PC-9 (cell line): ENCODE measurements at regions not wholly inside any gene's neighbourhood (a gene's known extent, or its start where the extent isn't known, plus 50 kb on each side); places are given as distances from the start of the nearest gene placed in this dataset.

Experiments used
- BruUV-seq: library from RNA; stranded (reverse); fragments of 400-500 nt; replicated peaks from 2 replicates; lab custom pipeline; 2021; lab: Mats Ljungman, UMichigan
- CTCF ChIA-PET: fragments of 300-600 bp; sonication (Branson Sonifier 250); formaldehyde crosslinking; loops from one replicate; lab custom pipeline; 2022; ENCODE audit warnings: antibody characterized with exemption; lab: Charles Lee
- POLR2A ChIA-PET: fragments of 300-600 bp; sonication (Branson Sonifier 250); formaldehyde crosslinking; loops from one replicate; lab custom pipeline; 2022; ENCODE audit warnings: antibody characterized with exemption; ENCODE audit not compliant: unreplicated experiment; lab: Charles Lee
- DNase-seq, 2 experiments: peaks; one replicate each; pipeline versions ENCODE4 v3.0.0 to v3.0.0-alpha.2; 2015 to 2022; ENCODE audit warnings: mixed read lengths in 1 of 2
- H2AFZ ChIP-seq: fragments of 200-600 bp; sonication (generic); 2 replicates; pipeline ENCODE4 v1.8.1; 2017; ENCODE audit warnings: antibody characterized with exemption
- H3F3A ChIP-seq: fragments of 200-600 bp; sonication (generic); 2 replicates; pipeline ENCODE4 v1.8.1; 2017; ENCODE audit warnings: antibody characterized with exemption, mild to moderate bottlenecking, low read depth; ENCODE audit not compliant: insufficient read depth
- H3K27ac ChIP-seq: fragments of 200-600 bp; sonication (generic); 2 replicates; pipeline ENCODE4 v1.6.1; 2016; ENCODE audit warnings: mixed run types
- H3K27me3 ChIP-seq: fragments of 200-600 bp; sonication (generic); 2 replicates; pipeline ENCODE4 v1.6.1; 2016; ENCODE audit warnings: low read depth, mixed run types; ENCODE audit not compliant: insufficient read depth
- H3K36me3 ChIP-seq: fragments of 200-600 bp; sonication (generic); 2 replicates; pipeline ENCODE4 v1.6.1; 2016; ENCODE audit warnings: low read depth, mixed run types
- H3K4me1 ChIP-seq: fragments of 200-600 bp; sonication (generic); replicated peaks from 2 replicates; pipeline ENCODE4 v1.6.1; 2016; ENCODE audit warnings: mixed run types; ENCODE audit not compliant: insufficient read depth
- H3K4me2 ChIP-seq: fragments of 200-600 bp; sonication (generic); 2 replicates; pipeline ENCODE4 v1.6.1; 2017; ENCODE audit warnings: mixed run types
- H3K4me3 ChIP-seq: fragments of 200-600 bp; sonication (generic); 2 replicates; pipeline ENCODE4 v1.6.1; 2016; ENCODE audit warnings: mixed run types
- H3K79me2 ChIP-seq: fragments of 200-600 bp; sonication (generic); 2 replicates; pipeline ENCODE4 v1.6.1; 2017; ENCODE audit warnings: low read depth, mixed run types
- H3K9me2 ChIP-seq: fragments of 200-600 bp; sonication (generic); 2 replicates; pipeline ENCODE4 v1.8.1; 2017; ENCODE audit warnings: mild to moderate bottlenecking; ENCODE audit not compliant: insufficient read depth
- H3K9me3 ChIP-seq: fragments of 200-600 bp; sonication (generic); 2 replicates; pipeline ENCODE4 v1.8.1; 2016; ENCODE audit warnings: low read depth; ENCODE audit not compliant: insufficient read depth
- H4K20me1 ChIP-seq: fragments of 200-600 bp; sonication (generic); 2 replicates; pipeline ENCODE4 v1.8.1; 2017; ENCODE audit not compliant: insufficient read depth
- CTCF ChIP-seq: fragments of 200-600 bp; sonication (generic); conservative IDR thresholded peaks from 2 replicates; pipeline ENCODE4 v1.6.1; 2017; ENCODE audit warnings: mixed run types, antibody characterized with exemption, mild to moderate bottlenecking, moderate library complexity
- EZH2 ChIP-seq: fragments of 200-600 bp; sonication (generic); IDR thresholded peaks from 2 replicates; pipeline ENCODE4 v1.8.0; 2017; ENCODE audit warnings: antibody characterized with exemption, low read depth
- intact Hi-C: fragments of 100-400 bp; cut with micrococcal nuclease; formaldehyde crosslinking; loops from one replicate; pipeline ENCODE4 v1.10.0; 2022; ENCODE audit not compliant: unreplicated experiment

GRCh38 chr11:57901756-57902155, 121.9 kb upstream of the OR9Q1 start:
- POLR2A ChIA-PET, result no interaction called here
- no peaks in the 10 kb centered on the region for H3K9me2 ChIP-seq

GRCh38 chr11:57903011-57903410, 120.7 kb upstream of the OR9Q1 start:
- BruUV-seq, result no TSS peak
- Histone ChIP-seq H3K4me2 (peak overlapping the region; percentile 74), H2AFZ (no peak overlapping the region), H3K4me1 (peaks cover 23% of the 10 kb centered on the region), H4K20me1 (no peaks in the 10 kb centered on the region), H3K79me2 (no peaks in the 10 kb centered on the region), H3F3A (no peaks in the 10 kb centered on the region), H3K27ac (no peak overlapping the region), H3K9me3 (no peaks in the 10 kb centered on the region), H3K9me2 (no peaks in the 10 kb centered on the region), H3K27me3 (no peaks in the 10 kb centered on the region), H3K4me3 (no peak overlapping the region; the same call in 1 of the 2 replicates), H3K36me3 (no peaks in the 10 kb centered on the region)
- intact Hi-C loops, result no loop called here
- ChIA-PET CTCF (no interaction called here), POLR2A (interaction anchor here (0.7 kb wide), 1 partner anchor 298 kb away, joined by 4 read pairs; no protein-coding TSS in a partner anchor)
- no peak for TF ChIP-seq EZH2
- TF ChIP-seq CTCF, result no peak
- no peak for DNase-seq

More at GRCh38 chr11:57901756-57902155, 121.9 kb upstream of the OR9Q1 start:
- DNase-seq, result peak; percentile 43 to 64
- no peaks in the 10 kb centered on the region for H3K27me3 ChIP-seq
- CTCF ChIA-PET, result no interaction called here
- H3K27ac ChIP-seq, result no peak overlapping the region
- H3F3A ChIP-seq, result no peaks in the 10 kb centered on the region
- no peak overlapping the region for H2AFZ ChIP-seq
- intact Hi-C loops, result no loop called here
- H3K4me1 ChIP-seq, result peaks cover 23% of the 10 kb centered on the region
- H4K20me1 ChIP-seq, result no peaks in the 10 kb centered on the region
- no peaks in the 10 kb centered on the region for H3K9me3 ChIP-seq
- BruUV-seq, result no TSS peak
- no peak overlapping the region for H3K4me2 ChIP-seq
- no peaks in the 10 kb centered on the region for H3K36me3 ChIP-seq
- no peak for TF ChIP-seq EZH2
- TF ChIP-seq CTCF, result no peak
- no peaks in the 10 kb centered on the region for H3K79me2 ChIP-seq
- no peak overlapping the region for H3K4me3 ChIP-seq

- intact Hi-C loops, result no loop called here
- Histone ChIP-seq H3K27ac (no peak overlapping the region), H3F3A (no peaks in the 10 kb centered on the region), H3K4me3 (peak overlapping the region; percentile 17; the same call in 1 of the 2 replicates), H3K79me2 (no peaks in the 10 kb centered on the region), H3K36me3 (no peaks in the 10 kb centered on the region), H3K9me3 (no peaks in the 10 kb centered on the region), H3K4me1 (peaks cover 23% of the 10 kb centered on the region), H3K9me2 (no peaks in the 10 kb centered on the region), H4K20me1 (no peaks in the 10 kb centered on the region), H2AFZ (peak overlapping the region; percentile 73), H3K4me2 (peak overlapping the region; percentile 74), H3K27me3 (no peaks in the 10 kb centered on the region)
- no TSS peak for BruUV-seq
- peak; percentile 73 to 81 for DNase-seq
- ChIA-PET CTCF (no interaction called here), POLR2A (interaction anchor here (0.8 kb wide), 1 partner anchor 373 kb away, joined by 3 read pairs; the partner anchor contains the start of gene TIMM10)
- no peak for TF ChIP-seq CTCF
- TF ChIP-seq EZH2, result no peak
Measured at GRCh38 chr11:57903441-57904123, 120.1 kb upstream of the OR9Q1 start.
